IMR-90 (cell line): ENCODE measurements at regions not wholly inside any gene's neighbourhood (a gene's known extent, or its start where the extent isn't known, plus 50 kb on each side); places are given as distances from the start of the nearest gene placed in this dataset.

Experiments
- CTCF ChIP-seq: conservative IDR thresholded peaks from 2 replicates; pipeline ENCODE4 v1.5.1; 2012; ENCODE audit warnings: mild to moderate bottlenecking, low read depth, low read length, improper control_type of control experiment
- POLR2A ChIP-seq: IDR thresholded peaks from 2 replicates; pipeline ENCODE4 v1.6.1; 2012; ENCODE audit warnings: mild to moderate bottlenecking, low read depth, low read length
- RAD21 ChIP-seq: IDR thresholded peaks from 2 replicates; pipeline ENCODE4 v1.6.1; 2012; ENCODE audit warnings: low read length, improper control_type of control experiment
- RFX5 ChIP-seq: IDR thresholded peaks from 2 replicates; pipeline ENCODE4 v1.8.0; 2012; ENCODE audit warnings: low read depth, mild to moderate bottlenecking, low read length, moderate library complexity
- USF2 ChIP-seq: fragments of 150-350 bp; IDR thresholded peaks from 2 replicates; pipeline ENCODE4 v1.6.1; 2017; ENCODE audit warnings: mild to moderate bottlenecking, antibody characterized with exemption, low read length, low read depth

GRCh38 chr14:53549956-53550355 is 396.8 kb upstream of the DDHD1 start:
- TF ChIP-seq RAD21 (no peak), CTCF (no peak), USF2 (no peak), POLR2A (no peak), RFX5 (no peak)
